ENCODE measurements at regions not wholly inside any gene's neighbourhood (a gene's known extent, or its start where the extent isn't known, plus 50 kb on each side); places are given as distances from the start of the nearest gene placed in this dataset.

DNA sequence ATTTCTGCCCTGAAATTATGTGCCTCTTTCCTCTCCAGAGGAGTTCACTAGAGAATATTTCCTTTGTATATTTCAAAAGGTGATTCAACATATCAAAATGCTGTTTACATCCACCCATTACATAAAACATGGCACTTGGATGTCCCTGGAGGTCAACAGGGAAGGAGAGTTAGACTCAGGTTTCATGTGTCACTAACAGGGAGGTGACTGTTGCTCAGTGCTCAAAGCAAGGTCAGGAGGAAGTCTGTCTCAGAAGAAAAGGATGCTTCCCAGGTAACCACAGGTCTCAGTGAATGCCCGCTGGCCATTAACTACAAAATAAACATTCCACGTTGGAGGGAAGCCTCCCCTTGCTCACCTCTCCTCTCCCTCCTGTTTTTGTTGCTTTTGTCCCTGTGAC is 198.6 kb downstream of the AXIN2 start:
- no peak for DNase-seq

GRCh38 chr17:65360961-65361552 is 200.4 kb downstream of the AXIN2 start:
- DNase-seq = no peak

GRCh38 chr17:65359016-65359415 is 202.4 kb downstream of the AXIN2 start:
- no peak for DNase-seq

DNA sequence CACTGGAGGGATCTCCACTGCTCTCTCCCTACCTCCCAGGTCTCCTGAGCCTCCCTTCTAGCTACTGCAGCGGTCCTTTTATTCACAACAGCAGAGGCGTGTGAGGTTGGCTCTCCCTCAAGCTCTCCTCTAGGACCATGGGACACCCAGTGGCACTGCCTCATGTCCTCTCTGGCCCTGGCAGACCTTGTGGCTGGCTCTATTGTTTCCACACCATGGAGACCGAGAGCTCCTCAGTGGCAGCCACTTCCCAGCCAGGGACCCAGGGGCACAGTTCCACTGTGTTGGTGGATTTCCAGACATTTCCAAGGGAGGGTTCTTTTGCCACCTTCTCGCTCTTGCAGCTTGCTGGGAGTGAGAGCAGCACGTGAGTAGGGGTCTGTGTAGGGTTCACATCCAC is 204.9 kb downstream of the AXIN2 start:
- DNase-seq = no peak

DNA sequence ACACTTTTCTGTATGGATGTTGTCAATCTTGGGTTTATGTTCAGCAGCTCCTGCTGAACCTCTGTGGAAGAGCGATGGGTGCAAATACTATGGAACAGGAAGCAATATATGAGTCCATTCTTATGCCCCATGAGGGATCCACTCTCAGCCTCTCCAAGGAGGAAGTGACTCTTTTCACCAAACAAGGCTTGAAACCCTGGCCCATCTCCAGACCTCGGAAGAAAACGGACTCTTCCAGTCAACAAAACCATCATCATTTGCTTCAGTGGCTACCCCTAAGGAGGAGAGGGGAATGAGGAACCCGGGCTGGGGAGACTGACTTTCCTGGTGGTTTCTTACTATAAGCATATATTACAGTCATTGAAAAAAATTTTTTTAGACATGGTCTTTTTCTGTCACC is 206.2 kb downstream of the AXIN2 start:
- no peak for DNase-seq

DNA sequence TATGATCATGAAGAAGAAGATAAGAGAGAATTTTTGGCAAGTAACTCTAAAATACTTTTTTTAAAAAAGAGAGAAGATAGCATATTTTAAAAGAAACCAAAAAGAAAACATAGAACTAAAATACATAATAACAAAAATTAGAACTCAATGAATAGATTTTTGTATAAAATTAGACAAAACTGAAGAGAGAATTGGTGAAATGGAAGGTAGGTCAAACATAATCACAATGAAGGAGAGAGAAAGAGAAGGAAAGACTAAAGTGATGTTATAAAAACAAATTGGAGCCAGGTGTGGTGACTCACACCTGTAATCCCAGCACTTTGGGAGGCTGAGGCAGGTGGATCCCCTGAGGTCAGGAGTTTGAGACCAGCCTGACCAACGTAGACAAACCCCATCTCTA is 211.5 kb downstream of the AXIN2 start:
- no peak for DNase-seq

DNA sequence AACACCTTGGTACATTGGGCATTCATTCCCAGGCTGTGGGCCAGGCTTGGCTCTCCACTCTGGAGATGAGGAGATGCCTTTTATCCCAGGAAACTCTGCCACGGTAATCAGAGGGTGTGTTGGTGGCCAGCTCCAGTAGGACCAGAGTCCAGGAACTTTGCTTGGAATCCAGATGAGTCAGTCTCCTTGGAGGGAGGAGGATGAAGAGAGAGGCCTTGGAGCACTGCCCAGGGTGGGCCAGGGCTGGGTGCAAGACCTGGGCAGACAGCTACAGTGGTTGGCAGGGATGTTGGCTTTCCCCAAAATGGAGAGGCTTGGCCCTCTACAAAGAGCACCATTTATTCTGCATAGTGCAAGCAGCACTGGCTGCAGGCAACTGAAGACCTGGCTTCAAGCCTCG is 209.0 kb downstream of the RGS9 start:
- DNase-seq = no peak

- no peak for DNase-seq
Observed at GRCh38 chr17:65345261-65346005, 208.3 kb downstream of the RGS9 start.

GRCh38 chr17:65340401-65340800 is 203.2 kb downstream of the RGS9 start:
- DNase-seq = no peak

DNA sequence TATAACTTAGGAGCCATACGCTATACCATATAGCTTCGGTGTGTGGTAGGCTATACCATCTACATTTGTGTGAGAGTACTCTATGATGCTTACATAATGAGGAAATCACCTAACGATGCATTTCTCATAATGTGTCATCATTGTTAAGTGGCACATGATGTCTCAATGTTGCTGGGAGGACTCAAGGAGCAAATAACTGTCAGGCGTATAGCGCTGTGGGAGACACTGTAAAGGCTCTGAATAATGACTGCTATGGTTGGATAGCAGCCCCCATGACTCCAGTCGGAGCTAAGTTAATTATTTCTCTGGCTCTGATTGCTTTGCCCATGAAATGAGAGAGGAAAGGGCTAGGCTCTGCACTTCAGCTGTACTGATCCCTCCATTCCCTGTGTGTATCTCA is 197.2 kb downstream of the RGS9 start:
- DNase-seq = no peak

DNA sequence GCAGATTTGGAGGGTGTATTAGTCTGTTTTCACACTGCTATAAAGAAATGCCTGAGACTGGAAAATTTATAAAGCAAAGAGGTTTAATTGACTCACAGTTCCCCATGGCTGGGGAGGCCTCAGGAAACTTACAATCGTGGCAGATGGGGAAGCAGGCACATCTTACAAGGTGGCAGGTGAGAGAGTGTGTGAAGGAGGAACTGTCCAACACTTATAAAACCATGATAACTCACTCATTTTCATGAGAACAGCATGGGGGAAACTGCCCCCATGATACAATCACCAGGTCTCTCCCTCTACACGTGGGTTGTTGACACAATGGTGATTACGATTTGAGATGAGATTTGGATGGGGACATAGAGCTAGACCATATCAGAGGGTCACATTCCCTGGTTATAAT is 195.6 kb downstream of the RGS9 start:
- no peak for DNase-seq

DNA sequence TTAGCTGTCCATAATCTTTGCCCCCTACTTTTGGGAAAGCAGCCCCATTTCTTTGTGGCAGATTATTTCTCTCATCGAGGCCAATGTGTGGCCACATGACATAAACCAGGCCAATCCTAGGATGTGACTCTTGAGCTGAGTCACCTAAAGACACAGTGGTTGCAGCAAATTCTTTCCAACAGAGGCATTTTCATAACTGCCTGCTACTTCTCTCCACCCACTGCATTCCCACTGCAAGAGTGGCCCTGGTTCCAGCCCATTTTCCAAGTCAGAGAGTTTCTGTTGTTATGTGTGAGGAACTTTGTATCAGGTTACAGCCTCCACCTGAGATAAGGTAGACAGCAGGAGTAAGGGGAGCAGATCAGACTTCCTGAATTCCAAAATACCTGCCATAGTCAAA is 195.2 kb downstream of the RGS9 start:
- no peak for DNase-seq

- DNase-seq = no peak
Observed at GRCh38 chr17:65328567-65328966, 191.4 kb downstream of the RGS9 start.

DNA sequence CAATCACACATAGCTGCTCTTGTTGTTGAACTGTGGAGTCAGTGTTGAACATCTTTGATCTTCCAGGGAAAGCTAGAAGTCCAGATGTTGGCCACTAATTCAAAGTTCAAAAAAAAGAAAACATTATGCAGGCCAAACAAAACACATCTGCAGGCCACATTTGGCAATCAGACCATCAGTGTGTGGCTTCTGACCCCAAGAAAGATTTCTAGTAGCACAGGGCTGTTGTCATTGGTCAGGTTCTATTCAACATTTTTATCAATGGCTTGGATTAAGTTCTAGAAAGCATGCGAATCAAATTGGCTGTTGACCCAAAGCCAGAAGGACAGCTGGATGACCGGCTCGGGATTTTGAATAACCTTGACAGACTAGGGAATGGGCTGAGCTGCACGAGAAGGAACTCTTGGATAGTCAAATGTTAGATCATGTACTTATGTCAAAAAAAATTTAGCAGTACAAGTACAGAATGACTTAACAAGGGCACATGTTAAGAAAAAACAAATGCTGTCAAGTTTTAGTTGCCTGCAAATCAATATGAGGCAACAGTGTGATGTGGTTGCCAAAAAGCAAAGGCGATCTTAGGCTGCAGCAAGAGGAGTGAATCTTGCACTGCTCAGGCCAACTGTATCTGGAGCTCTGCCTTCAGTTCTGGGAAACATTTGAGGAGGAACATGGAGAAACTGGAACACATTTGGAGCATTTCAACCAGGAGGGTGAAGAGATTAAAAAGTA is 187.6 kb downstream of the RGS9 start:
- no peak for DNase-seq

DNA sequence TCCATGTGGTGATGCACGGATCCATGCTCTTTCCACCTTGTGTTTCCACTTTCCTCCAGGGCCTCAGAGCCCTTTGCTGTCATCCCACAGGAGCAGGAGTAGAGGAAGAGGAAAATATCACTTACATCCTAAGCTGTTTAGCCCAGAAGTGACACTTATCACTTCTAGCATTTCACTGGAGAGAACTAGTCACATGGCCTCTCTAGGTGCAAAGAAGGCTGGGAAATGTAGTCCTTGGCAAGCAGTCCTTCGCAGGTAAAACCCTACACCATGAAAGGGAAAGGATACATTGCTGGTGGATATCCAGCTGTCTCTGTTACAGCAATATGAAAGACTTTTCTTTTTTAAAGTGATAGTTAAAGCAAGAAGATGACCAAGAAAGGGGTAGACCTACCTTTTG is 185.9 kb downstream of the RGS9 start:
- DNase-seq = no peak

GRCh38 chr17:65320820-65321219 is 183.7 kb downstream of the RGS9 start:
- DNase-seq = no peak

DNA sequence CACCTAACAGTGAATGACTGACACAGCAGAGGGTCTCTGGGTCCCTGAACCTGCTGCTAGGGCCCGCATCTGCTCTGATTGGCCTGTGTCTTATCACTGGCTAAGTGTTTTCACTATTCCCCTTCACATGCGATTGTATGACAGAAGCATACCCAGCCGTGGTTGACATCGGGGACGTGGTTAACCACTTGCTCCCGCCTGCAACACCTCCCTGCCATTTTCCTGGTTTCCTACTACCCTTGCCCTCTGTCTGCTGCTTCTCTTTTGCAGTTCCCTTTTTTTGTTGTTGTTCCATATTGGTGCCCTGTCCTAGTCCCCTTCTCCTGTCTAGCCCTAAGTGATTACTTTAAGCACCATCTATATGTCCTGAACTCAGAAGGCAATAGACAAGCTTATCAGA is 177.0 kb downstream of the RGS9 start:
- no peak for DNase-seq

DNA sequence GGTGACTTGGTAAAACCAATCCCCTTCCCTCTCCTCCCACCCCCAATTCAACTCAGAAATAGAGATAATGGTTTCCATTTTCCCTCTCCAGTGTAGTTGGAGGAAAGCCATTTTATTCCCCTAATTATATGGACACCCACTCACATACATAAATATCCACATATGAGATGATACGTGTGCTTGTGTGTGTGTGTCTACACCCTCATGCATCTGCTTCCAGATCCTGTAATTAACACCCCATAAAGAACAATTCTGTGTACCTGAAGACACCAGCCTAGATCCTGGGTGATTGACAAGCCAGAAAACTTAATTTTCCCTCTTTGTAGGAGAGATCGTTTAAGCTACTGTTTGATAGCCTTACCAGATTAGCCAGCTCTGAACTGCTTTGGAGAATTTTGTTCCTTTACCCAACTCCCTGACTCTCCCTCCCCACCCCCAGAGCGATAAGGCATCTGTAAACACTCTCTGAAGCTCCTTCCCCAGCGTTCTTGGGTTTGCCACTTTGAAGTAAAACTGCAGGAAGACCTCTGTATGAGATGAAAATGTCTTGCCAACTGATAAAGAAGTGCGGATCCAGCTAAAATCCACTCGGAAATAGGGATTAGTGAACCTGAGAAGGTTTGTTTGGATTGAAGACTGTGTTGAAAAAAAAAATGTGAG is 175.7 kb downstream of the RGS9 start:
- no peak for DNase-seq

- DNase-seq = no peak
Observed at GRCh38 chr17:65311261-65311660, 174.1 kb downstream of the RGS9 start.

GRCh38 chr17:65307961-65308316 is 170.8 kb downstream of the RGS9 start:
- DNase-seq = no peak

- DNase-seq = no peak
Observed at GRCh38 chr17:65307081-65307960, 170.2 kb downstream of the RGS9 start.

GRCh38 chr17:65305778-65306177 is 168.6 kb downstream of the RGS9 start:
- DNase-seq = no peak

DNA sequence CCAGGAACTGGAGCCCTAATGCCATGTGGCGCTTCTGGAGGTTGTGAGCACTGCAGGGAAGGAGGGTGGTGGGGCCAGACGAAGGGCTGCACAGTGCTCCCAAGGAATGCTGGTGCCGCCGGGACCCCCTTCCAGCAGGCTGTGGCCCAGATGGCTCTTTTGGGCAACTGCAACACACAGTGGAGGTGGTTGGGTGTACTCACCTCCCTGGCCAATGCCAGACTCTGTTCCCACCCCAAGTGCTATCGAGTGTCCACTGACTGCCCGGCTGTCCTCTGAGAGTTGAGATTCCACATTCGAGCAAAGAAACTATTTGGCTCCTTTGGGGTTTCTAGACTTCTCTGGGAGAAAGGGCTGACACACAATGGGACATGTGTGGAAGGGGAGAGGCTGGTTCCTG is 167.9 kb downstream of the RGS9 start:
- DNase-seq = no peak
